ENCODE measurements at regions not wholly inside any gene's neighbourhood (a gene's known extent, or its start where the extent isn't known, plus 50 kb on each side); places are given as distances from the start of the nearest gene placed in this dataset.
"Not testable (repeated sequence)": the region's sequence is repeated elsewhere in the genome, so short reads cannot be mapped to it uniquely, and the experiment has no call there.

- Histone ChIP-seq H3K27me3 (no peaks in the 10 kb centered on the region), H3K36me3 (no peaks in the 10 kb centered on the region), H3K4me1 (no peaks in the 10 kb centered on the region), H3K4me3 (no peak overlapping the region), H3K9me3 (no peaks in the 10 kb centered on the region), H3K27ac (no peak overlapping the region)
- no peak for DNase-seq
- intact Hi-C loops (cut with DNase I), result no loop called here
- TF ChIP-seq CTCF (IDR thresholded peaks at IDR 0.05), result no peak
- ATAC-seq, result peak; percentile 70
Measured at GRCh38 chrX:82692991-82693390, 815.1 kb upstream of the POU3F4 start.

GRCh38 chrX:82695066-82695465, 813.0 kb upstream of the POU3F4 start:
- Histone ChIP-seq H3K9me3 (no peaks in the 10 kb centered on the region), H3K4me1 (no peaks in the 10 kb centered on the region), H3K36me3 (no peaks in the 10 kb centered on the region), H3K27ac (no peak overlapping the region), H3K27me3 (no peaks in the 10 kb centered on the region), H3K4me3 (no peak overlapping the region)
- intact Hi-C loops (cut with DNase I), result no loop called here
- DNase-seq (no peak), ATAC-seq (no peak)
- TF ChIP-seq CTCF (IDR thresholded peaks at IDR 0.05), result no peak

- no peaks in the 10 kb centered on the region for H3K36me3 ChIP-seq
- no peak overlapping the region for H3K4me3 ChIP-seq
- H3K9me3 ChIP-seq, result no peaks in the 10 kb centered on the region
- DNase-seq (no peak), ATAC-seq (no peak)
- no peak for TF ChIP-seq CTCF (IDR thresholded peaks at IDR 0.05)
- H3K27ac ChIP-seq, result no peak overlapping the region
- H3K4me1 ChIP-seq, result no peaks in the 10 kb centered on the region
- no peaks in the 10 kb centered on the region for H3K27me3 ChIP-seq
- intact Hi-C loops (cut with DNase I), result no loop called here
Measured at GRCh38 chrX:82703551-82703950, 804.5 kb upstream of the POU3F4 start.

- no peak for TF ChIP-seq CTCF (IDR thresholded peaks at IDR 0.05)
- intact Hi-C loops (cut with DNase I), result no loop called here
- Histone ChIP-seq H3K27ac (no peak overlapping the region), H3K36me3 (no peaks in the 10 kb centered on the region), H3K27me3 (no peaks in the 10 kb centered on the region), H3K4me3 (no peak overlapping the region), H3K9me3 (no peaks in the 10 kb centered on the region), H3K4me1 (no peaks in the 10 kb centered on the region)
- DNase-seq, result no peak
- no peak for ATAC-seq
Measured at GRCh38 chrX:82711457-82711856, 796.6 kb upstream of the POU3F4 start.

- no peaks in the 10 kb centered on the region for H3K36me3 ChIP-seq
- no peak for ATAC-seq
- TF ChIP-seq CTCF (IDR thresholded peaks at IDR 0.05), result no peak
- no peaks in the 10 kb centered on the region for H3K27me3 ChIP-seq
- no peaks in the 10 kb centered on the region for H3K9me3 ChIP-seq
- intact Hi-C loops (cut with DNase I), result no loop called here
- H3K4me1 ChIP-seq, result no peaks in the 10 kb centered on the region
- DNase-seq, result no peak
- H3K4me3 ChIP-seq, result no peak overlapping the region
- H3K27ac ChIP-seq, result no peak overlapping the region
Measured at GRCh38 chrX:82721891-82722290, 786.2 kb upstream of the POU3F4 start.

- intact Hi-C loops (cut with DNase I), result no loop called here
- ATAC-seq (no peak), DNase-seq (no peak)
- TF ChIP-seq CTCF (IDR thresholded peaks at IDR 0.05), result no peak
- Histone ChIP-seq H3K4me1 (no peaks in the 10 kb centered on the region), H3K27me3 (no peaks in the 10 kb centered on the region), H3K27ac (no peak overlapping the region), H3K9me3 (no peaks in the 10 kb centered on the region), H3K36me3 (no peaks in the 10 kb centered on the region), H3K4me3 (no peak overlapping the region)
Measured at GRCh38 chrX:82723806-82724205, 784.3 kb upstream of the POU3F4 start.

GRCh38 chrX:82727436-82727835, 780.7 kb upstream of the POU3F4 start:
- ATAC-seq; intact Hi-C loops (cut with DNase I); H3K4me1 ChIP-seq; H3K4me3 ChIP-seq; H3K27ac ChIP-seq; DNase-seq; H3K27me3 ChIP-seq; H3K9me3 ChIP-seq; H3K36me3 ChIP-seq: not testable (repeated sequence)

All from upper lobe of right lung (tissue), 1 donor.